ENCODE measurements at regions not wholly inside any gene's neighbourhood (a gene's known extent, or its start where the extent isn't known, plus 50 kb on each side); places are given as distances from the start of the nearest gene placed in this dataset.

- no peak for TF ChIP-seq ZNF398 (tag by site-specific recombination; IDR thresholded peaks at IDR 0.05)
- TF ChIP-seq ZNF776 (tag by site-specific recombination; IDR thresholded peaks at IDR 0.05; ENCODE audit: borderline replicate concordance), result no peak
- TF ChIP-seq REPIN1 (tag by site-specific recombination; IDR thresholded peaks at IDR 0.05; ENCODE audit: low read depth), result no peak
- TF ChIP-seq ZNF626 (tag by site-specific recombination; IDR thresholded peaks at IDR 0.05), result no peak
- no peak for TF ChIP-seq ZSCAN18 (tag by site-specific recombination; IDR thresholded peaks at IDR 0.05)
These were observed 77.2 kb downstream of the MRPS30 start (continued) for GRCh38 chr5:44885903-44886302.

GRCh38 chr5:44887722-44888121, 79.0 kb downstream of the MRPS30 start:
- Histone ChIP-seq H3K9me3 (ENCODE audit: control insufficient read depth, insufficient read depth, low read depth, low read length) (no peaks in the 10 kb centered on the region), H3K36me3 (ENCODE audit: control insufficient read depth in 2 of 2, insufficient read depth in 1 of 2, low read length in 2 of 2) (no peaks in the 10 kb centered on the region), H3K4me3 (ENCODE audit: low read depth, low read length) (no peak overlapping the region), H3K27ac (ENCODE audit: extremely low read depth, low read depth, low read length) (no peak overlapping the region), H3K4me1 (ENCODE audit: control insufficient read depth, insufficient read depth, low read length) (no peaks in the 10 kb centered on the region)
- TF ChIP-seq ZSCAN4 (tag by site-specific recombination; IDR thresholded peaks at IDR 0.05), result no peak
- no peak for TF ChIP-seq ZNF423 (tag by site-specific recombination; IDR thresholded peaks at IDR 0.05)
- no peak for TF ChIP-seq ZNF76 (tag by site-specific recombination; IDR thresholded peaks at IDR 0.05; ENCODE audit: borderline replicate concordance, low read depth)
- TF ChIP-seq ZNF398 (tag by site-specific recombination; IDR thresholded peaks at IDR 0.05), result no peak
- no peak for TF ChIP-seq ZNF776 (tag by site-specific recombination; IDR thresholded peaks at IDR 0.05; ENCODE audit: borderline replicate concordance)
- no peak for TF ChIP-seq KLF8 (tag by site-specific recombination; IDR thresholded peaks at IDR 0.05)
- TF ChIP-seq MEIS1 (CRISPR knock-in tag; IDR thresholded peaks at IDR 0.05; ENCODE audit: borderline replicate concordance), result no peak
- no peak for TF ChIP-seq ZNF280C (tag by site-specific recombination; IDR thresholded peaks at IDR 0.05)
- TF ChIP-seq ZFHX2 (tag by site-specific recombination; conservative IDR thresholded peaks at IDR 0.05), result no peak
- no peak for TF ChIP-seq ZBTB8A (tag by site-specific recombination; IDR thresholded peaks at IDR 0.05)
- no peak for TF ChIP-seq IKZF3 (tag by site-specific recombination; IDR thresholded peaks at IDR 0.05)
- no peak for TF ChIP-seq SCRT1 (tag by site-specific recombination; IDR thresholded peaks at IDR 0.05; ENCODE audit: borderline replicate concordance)
- TF ChIP-seq ZNF624 (tag by site-specific recombination; IDR thresholded peaks at IDR 0.05), result no peak
- CTCF ChIA-PET, result no interaction called here
- POLR2A ChIA-PET, result no interaction called here

Measured in HEK293 (cell line).